ENCODE measurements at regions not wholly inside any gene's neighbourhood (a gene's known extent, or its start where the extent isn't known, plus 50 kb on each side); places are given as distances from the start of the nearest gene placed in this dataset.

DNA sequence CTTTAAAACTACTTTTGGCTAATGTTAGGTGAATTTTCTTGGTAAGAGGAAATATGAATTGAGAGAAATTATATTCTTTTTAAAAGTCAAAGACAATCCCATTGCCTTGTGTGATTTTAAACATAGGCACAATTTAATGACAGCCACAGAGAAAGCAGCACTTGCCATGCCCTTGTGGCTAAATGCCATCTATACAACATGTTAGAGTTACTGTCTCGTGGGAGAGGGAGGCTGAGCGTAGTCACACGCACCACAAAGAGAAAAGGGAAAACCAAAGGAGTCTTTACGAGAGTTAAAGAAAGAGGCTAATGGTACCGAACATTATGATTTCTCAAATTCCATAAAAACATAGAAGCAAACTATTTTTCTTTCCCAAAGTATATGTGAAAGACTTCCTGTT, 537.9 kb downstream of the PTPRC start:
- TF ChIP-seq CTCF (IDR thresholded peaks at IDR 0.05) (no peak), POLR2A (IDR thresholded peaks at IDR 0.05) (no peak), POLR2AphosphoS5 (IDR thresholded peaks at IDR 0.05; ENCODE audit: insufficient read depth in 1 of 2, low read depth in 1 of 2) (no peak)

All from vagina (tissue), 2 donors.